Liver (tissue), 3 donors: ENCODE measurements at regions not wholly inside any gene's neighbourhood (a gene's known extent, or its start where the extent isn't known, plus 50 kb on each side); places are given as distances from the start of the nearest gene placed in this dataset.

Source experiments
- CTCF ChIP-seq: fragments of 150-350 bp; IDR thresholded peaks from 2 replicates; pipeline ENCODE4 v1.5.1; 2017; ENCODE audit warnings: improper control_type of control experiment, low read depth, low read length; ENCODE audit not compliant: missing input control
- GABPA ChIP-seq, 2 donors: IDR thresholded peaks in 1 of 2; conservative IDR thresholded peaks in 1 of 2; 2 replicates each; pipeline ENCODE4 v1.6.1; 2016; ENCODE audit warnings: antibody characterized with exemption in 2 of 2, mild to moderate bottlenecking in 1 of 2, moderate library complexity in 1 of 2
- JUND ChIP-seq, 2 donors: IDR thresholded peaks; 2 replicates each; pipeline ENCODE4 v1.6.1; 2016; ENCODE audit warnings: antibody characterized with exemption in 2 of 2
- MAX ChIP-seq: IDR thresholded peaks from 2 replicates; pipeline ENCODE4 v1.6.1; 2016; ENCODE audit warnings: antibody characterized with exemption
- RAD21 ChIP-seq, 2 donors: IDR thresholded peaks; 2 replicates each; pipeline ENCODE4 v1.6.1; 2016; ENCODE audit warnings: antibody characterized with exemption in 2 of 2, mild to moderate bottlenecking in 2 of 2
- REST ChIP-seq: IDR thresholded peaks from 2 replicates; pipeline ENCODE4 v1.6.1; 2016; ENCODE audit warnings: antibody characterized with exemption, mild to moderate bottlenecking
- TAF1 ChIP-seq: conservative IDR thresholded peaks from 2 replicates; pipeline ENCODE4 v1.6.1; 2016; ENCODE audit warnings: antibody characterized with exemption, mild to moderate bottlenecking
- ZBTB33 ChIP-seq: IDR thresholded peaks from 2 replicates; pipeline ENCODE4 v1.6.1; 2016; ENCODE audit warnings: antibody characterized with exemption
- donor health status: healthy.
- donor health status: healthy.

- TF ChIP-seq CTCF (no peak), ZBTB33 (no peak), REST (no peak), GABPA (IDR thresholded peaks at IDR 0.05 in 1 of 2, conservative IDR thresholded peaks at IDR 0.05 in 1 of 2) (no peak), JUND (IDR thresholded peaks at IDR 0.05) (no peak), RAD21 (IDR thresholded peaks at IDR 0.05) (no peak), TAF1 (no peak), MAX (no peak)
Observed at GRCh38 chr7:18302097-18302496, 193.5 kb upstream of the HDAC9 start.
